GM18868 (cell line): ENCODE measurements at regions not wholly inside any gene's neighbourhood (a gene's known extent, or its start where the extent isn't known, plus 50 kb on each side); places are given as distances from the start of the nearest gene placed in this dataset.

Source experiments
- ATAC-seq: cut with Tn5 transposase; IDR thresholded peaks from one replicate; pipeline ENCODE4 v1.9.1; 2021; ENCODE audit warnings: mild to moderate bottlenecking, moderate library complexity; ENCODE audit not compliant: unreplicated experiment

GRCh38 chr4:152117933-152118507 lies 357.2 kb upstream of the GATB start:
- ATAC-seq, result no peak

DNA sequence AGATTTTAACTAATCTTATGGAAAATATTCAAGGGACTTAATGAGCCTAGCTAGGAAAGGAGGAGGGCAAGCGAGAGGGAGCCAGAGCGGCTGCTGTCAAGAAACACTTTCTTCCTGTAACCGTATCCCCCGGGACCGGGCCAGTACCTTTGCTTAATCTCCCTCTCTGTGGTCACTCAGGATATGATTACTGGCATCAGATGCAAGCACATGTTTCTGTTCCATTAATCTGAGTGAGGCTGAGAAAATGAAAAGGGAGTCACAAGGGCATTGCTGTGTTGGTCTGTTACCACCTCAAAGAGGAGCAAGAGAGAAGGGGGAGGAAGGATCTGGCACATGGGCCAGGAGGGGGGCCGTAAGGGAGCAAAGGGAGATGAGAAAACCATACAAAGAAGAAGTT lies 356.7 kb upstream of the GATB start:
- no peak for ATAC-seq

DNA sequence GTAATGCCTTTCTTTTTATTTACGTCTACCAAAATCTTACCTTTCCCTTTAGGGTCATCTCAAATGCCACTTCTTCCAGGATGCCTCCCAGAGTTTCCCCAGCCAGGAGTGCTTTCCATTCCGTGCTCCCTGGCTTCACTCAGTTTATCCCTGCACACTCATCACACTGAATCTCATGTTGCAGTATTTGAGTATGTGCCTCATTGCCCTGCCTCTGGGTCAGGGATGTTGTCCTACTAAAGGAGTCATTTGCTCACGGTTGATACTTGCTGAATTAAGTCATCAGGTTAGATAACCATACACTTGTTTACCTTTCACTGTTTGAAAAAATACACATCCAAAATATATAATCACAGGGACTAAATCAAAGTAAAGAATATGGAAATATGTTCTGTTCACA lies 356.2 kb upstream of the GATB start:
- ATAC-seq, result no peak

GRCh38 chr4:152115794-152116193 lies 355.0 kb upstream of the GATB start:
- no peak for ATAC-seq

DNA sequence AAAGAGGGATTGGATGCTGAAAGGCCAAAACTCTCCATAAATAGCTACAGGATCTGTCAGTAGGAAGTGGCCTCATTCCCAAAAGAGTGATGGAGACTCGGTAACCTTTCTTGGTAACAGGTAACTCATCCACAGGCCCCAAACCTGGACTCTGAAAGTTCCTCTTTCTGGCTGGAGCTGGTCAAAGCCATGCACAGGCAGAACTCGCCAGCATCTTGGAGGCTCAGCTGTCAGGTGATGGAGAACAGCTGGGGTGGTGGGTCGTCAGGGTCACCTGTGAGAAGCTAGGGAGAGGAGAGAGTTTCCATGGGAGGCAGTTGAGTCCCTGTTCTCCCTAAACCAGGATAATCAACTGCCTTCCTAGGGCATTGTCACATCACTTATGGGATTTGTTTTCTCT lies 354.3 kb upstream of the GATB start:
- ATAC-seq, result no peak

DNA sequence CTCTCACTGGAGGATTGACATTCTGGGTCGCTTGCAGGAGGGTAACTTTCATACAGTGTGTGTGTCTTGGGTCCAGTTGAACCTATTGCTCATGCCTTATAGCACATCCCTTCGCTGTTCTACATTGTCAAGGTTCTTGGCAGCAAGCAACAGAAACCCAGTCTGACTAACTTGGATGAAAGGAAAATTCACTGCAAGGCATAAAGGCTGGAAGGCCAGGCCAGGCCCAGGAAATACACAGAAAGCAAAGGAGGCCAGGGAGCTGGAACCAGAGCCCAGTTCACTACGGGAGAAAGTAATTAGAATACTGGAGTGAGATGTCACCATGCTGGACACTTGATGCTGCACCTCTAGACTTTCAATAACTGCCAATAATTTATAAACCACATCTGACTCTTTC lies 353.8 kb upstream of the GATB start:
- no peak for ATAC-seq

GRCh38 chr4:152112887-152113286 lies 352.1 kb upstream of the GATB start:
- no peak for ATAC-seq

DNA sequence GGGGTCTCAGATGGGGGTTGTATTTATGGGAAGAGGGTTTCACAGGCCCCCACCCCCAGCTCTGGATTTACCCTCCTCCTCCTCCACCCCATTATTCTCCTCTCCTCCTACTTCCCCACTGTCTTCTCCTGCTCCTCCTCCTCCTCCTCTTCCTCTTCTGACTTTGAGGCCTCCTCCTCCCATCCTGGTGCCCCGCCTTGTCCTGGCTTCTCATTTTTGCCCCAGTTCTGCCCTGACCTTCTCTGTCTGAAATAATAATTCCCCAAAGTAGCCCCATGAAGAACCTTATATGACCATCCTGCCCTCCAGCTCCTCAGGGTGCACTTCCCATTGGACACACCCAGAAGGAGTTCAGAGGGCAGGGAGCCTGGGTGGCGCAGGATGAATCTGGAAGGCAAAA lies 351.4 kb upstream of the GATB start:
- ATAC-seq, result no peak

DNA sequence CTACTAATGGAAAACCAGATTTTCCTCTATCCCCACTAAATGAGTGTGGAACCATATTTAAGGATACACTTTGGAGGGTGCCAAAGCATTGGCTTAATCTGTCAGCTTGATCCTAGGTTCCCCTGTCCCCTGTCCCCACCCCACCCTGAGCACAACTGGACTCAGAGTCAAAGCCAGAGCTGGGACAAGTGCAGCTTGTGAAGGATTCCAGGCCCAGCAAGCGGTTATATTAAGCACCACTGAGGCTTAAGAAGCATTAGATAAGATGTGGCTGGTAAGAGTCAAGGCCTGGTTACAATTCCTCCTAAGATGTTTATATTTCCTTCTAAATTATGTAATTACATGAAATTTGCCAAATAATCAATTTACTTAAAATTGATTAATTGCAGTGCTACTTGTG lies 350.0 kb upstream of the GATB start:
- no peak for ATAC-seq

- ATAC-seq, result no peak
These were observed 349.0 kb upstream of the GATB start for GRCh38 chr4:152109531-152110509.

DNA sequence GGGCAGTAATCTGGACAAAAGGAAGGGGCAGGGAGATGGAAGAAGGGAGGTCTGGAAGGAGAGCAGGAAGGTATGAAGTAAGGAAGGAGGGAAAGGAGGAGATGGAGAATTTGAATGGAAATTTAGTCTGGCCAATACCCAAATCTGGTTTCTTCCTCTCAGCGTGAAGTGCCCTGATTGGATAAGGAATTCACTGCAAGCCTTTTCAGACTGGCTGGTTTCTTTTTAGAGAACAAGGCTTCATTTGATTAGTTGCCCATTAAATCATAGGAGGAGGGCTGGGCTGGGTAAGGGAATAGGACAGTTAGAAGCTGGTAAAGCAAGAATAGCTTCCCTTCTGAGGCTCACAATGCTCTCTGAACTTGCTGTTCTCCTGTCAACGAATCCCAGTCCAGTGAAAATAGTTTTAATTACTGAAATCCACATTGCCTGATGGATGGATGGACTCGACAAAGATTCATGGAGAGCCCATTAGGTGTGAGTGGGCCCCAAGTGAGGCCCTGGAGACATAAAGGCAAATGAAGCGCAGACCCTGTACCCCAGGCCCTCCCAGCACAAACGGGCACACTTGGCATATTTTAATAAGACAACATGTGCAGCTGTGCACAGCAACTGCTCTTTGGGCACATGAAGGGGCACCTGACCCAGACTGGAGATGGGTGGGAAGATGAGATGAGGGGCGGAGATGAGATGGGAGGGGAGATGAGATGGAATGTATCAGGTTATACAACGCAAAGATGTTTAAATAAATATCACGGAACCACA lies 347.1 kb upstream of the GATB start:
- no peak for ATAC-seq

DNA sequence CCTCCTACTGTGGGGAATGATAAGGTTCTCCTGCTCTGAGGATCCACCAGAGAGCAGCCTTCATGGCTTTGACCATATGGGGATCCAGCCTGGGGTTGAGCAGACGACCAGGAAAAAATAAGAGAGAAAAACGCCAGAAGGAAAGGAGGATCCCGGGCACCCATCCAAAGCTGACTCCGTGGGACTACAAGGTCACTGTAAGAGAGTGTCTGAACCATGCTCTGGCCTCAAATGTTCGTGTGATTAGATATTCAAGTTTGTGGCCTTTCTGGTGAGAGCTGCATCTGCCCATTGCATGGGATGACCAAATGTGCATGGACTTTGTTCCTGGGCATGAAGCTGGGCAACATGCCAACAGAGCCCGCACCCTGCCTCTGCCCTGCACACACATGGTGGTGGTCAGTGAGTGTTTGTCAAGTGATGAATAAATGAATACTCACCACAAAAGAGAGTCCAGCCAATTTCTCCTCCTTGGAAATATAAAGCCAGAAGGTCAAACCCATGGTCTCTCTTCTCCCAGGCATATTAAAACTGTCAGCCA lies 346.0 kb upstream of the GATB start:
- no peak for ATAC-seq

DNA sequence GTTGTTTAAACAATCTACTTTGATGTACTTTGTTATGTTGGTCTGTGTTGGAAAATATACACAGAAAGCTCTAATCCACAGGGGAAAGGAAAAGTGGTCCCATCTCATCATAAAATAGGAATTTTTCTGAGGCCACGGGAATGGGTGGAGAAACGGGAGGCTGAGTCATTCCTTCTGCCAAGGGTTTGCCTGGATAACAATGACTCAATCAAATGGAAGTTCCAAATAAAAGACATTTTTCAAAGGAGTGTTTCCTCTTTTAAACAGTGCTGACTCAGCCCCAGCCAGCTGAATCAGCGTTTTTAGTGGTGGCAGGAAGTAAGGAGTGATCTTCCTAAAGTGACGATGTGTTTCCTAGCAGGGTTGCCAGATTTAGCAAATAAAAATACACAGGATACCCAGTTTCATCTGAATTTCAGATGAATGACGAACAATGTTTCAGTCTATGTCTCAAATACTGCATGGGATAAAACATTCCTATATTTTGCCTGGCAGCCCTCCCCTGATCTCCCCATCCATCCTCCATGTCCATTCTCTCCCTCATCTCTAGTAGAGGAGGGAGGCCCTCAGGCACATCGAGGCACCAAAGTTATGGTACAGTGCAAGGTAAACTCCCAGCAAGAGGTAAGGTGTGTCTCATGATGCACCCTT lies 345.4 kb upstream of the GATB start:
- no peak for ATAC-seq

GRCh38 chr4:152104901-152105357 lies 344.1 kb upstream of the GATB start:
- no peak for ATAC-seq

DNA sequence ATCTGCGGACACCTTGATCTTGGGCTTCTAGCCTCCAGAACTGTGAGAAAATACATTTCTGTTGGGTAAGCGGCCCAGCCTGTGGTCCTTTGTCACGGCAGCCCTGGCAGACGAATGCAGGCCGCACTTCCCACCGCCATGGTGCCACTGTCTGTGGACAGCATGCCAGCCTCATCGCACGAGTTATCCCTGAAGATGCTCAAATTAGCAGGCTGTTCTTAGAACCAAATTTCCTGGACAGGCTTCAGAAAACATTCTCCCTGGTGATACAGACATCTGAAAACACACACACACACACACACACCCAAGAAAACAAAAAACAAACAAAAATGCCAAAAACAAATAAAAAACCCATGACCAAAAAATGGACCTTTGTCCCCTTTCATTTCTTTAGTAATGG lies 343.5 kb upstream of the GATB start:
- ATAC-seq, result no peak

- ATAC-seq, result no peak
These were observed 342.5 kb upstream of the GATB start for GRCh38 chr4:152103181-152103901.

- no peak for ATAC-seq
These were observed 341.7 kb upstream of the GATB start for GRCh38 chr4:152102436-152103000.

DNA sequence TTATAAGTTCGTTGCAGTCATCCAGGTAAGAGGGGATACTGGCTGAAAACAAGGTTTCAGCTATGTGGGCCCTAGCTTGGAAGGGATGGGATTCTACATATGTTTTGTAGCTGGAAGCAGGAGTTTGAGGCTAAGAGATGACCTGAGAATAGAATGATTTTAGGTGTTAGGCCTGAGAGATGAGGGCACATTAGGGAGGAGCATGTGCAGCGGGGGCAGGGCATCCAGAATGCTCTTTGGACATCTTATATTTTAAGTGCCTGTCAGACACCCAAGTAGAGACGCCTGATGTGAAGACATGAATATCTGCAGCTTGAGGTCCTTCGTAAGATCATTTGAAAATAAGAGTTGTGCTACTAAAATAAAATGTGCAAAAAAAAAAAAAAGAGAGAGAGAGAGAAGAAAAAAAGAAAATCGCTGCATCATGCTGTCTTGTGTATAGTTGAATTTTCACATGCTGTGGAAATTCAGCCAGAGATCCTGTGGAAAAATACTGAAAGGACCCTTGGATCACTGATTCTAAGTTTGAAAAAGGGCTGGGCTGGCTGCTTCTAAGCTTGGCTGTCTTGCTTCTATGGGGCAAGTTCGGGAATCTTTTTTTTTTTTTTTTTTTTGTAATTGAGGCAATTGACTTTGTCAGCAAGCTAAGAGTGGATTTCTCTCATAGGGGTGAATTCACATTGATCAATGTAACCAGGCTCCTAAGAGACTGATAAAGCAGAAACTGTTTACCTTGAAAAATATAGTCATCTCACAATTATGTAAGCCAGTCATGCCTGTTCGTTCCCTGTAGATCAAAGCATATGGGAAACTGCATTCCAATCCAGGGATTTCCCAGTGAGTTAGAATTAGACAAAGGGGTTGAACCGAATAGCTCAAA lies 341.0 kb upstream of the GATB start:
- ATAC-seq, result no peak
